AG04450 (cell line): ENCODE measurements at regions not wholly inside any gene's neighbourhood (a gene's known extent, or its start where the extent isn't known, plus 50 kb on each side); places are given as distances from the start of the nearest gene placed in this dataset.

Experiments used
- CTCF ChIA-PET: fragments of 300-600, 350-600 bp; formaldehyde crosslinking; extraction: SDS; loops from one replicate; lab custom pipeline; 2022; ENCODE audit warnings: antibody characterized with exemption, inconsistent platforms; lab: Charles Lee
- POLR2A ChIA-PET: fragments of 350-600 bp; formaldehyde crosslinking; extraction: SDS; loops from one replicate; lab custom pipeline; 2021; ENCODE audit warnings: antibody characterized with exemption, inconsistent platforms; lab: Yijun Ruan, JAX
- DNase-seq: peaks from one replicate; pipeline ENCODE4 v3.0.0-alpha.2; 2011; ENCODE audit warnings: low read depth, low spot score
- H3K27ac ChIP-seq: one replicate; pipeline ENCODE4 v1.5.1; 2012; ENCODE audit warnings: low read depth, low read length, control low read depth
- H3K27me3 ChIP-seq: one replicate; pipeline ENCODE4 v1.6.0; 2012; ENCODE audit warnings: low read length; ENCODE audit not compliant: control insufficient read depth, insufficient read depth
- H3K4me3 ChIP-seq: 2 replicates; pipeline ENCODE4 v1.5.1; 2011; ENCODE audit warnings: mild to moderate bottlenecking, low read depth, low read length, control low read depth
- H3K9me3 ChIP-seq: 2 replicates; pipeline ENCODE4 v1.5.1; 2012; ENCODE audit warnings: low read length; ENCODE audit not compliant: control insufficient read depth, insufficient read depth
- CTCF ChIP-seq: IDR thresholded peaks from 2 replicates; pipeline ENCODE4 v1.5.1; 2011; ENCODE audit warnings: low read depth, low read length, control low read depth, inconsistent platforms

GRCh38 chr10:4359003-4359402, 467.0 kb upstream of the AKR1E2 start:
- DNase-seq: no peak
- no peak overlapping the region for H3K27ac ChIP-seq
- TF ChIP-seq CTCF: no peak
- H3K9me3 ChIP-seq: no peaks in the 10 kb centered on the region
- no peaks in the 10 kb centered on the region for H3K27me3 ChIP-seq
- CTCF ChIA-PET: interaction anchor here (0.7 kb wide), 1 partner anchor 40 kb away, joined by 3 read pairs; no protein-coding TSS in a partner anchor
- POLR2A ChIA-PET: interaction anchor here (1.5 kb wide), 1 partner anchor 574 kb away, joined by 5 read pairs; the partner anchor contains the start of gene KLF6
- H3K4me3 ChIP-seq: no peak overlapping the region

DNA sequence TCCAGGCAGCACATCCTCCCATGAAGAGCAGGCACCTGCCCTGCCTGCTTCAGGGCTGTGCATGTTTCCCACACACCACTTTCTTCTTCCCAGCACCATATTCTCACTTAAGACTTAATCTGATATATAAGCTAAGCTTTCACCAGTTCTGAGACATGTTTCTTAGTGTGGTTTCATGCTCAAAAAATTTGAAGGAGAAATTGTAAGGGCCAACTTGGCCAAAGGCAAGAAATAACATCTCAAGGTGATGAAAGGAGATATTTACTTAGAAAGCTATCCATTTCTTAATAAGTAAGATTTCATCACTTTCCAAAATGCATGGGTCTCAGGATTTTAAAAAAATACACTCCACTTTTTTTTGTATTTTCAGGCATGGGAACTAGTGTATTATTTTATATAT, 468.1 kb upstream of the AKR1E2 start:
- Histone ChIP-seq H3K27me3 (no peaks in the 10 kb centered on the region), H3K9me3 (no peaks in the 10 kb centered on the region), H3K4me3 (no peak overlapping the region), H3K27ac (no peak overlapping the region)
- ChIA-PET CTCF (interaction anchor here (0.6 kb wide), 3 partner anchors 13 to 237 kb away, joined by 3 to 7 read pairs (median 7); no protein-coding TSS in a partner anchor), POLR2A (interaction anchor here (1.5 kb wide), 1 partner anchor 573 kb away, joined by 5 read pairs; the partner anchor contains the start of gene KLF6)
- DNase-seq: no peak
- TF ChIP-seq CTCF: no peak

GRCh38 chr10:4355350-4355749, 470.7 kb upstream of the AKR1E2 start:
- no peak for DNase-seq
- no peaks in the 10 kb centered on the region for H3K9me3 ChIP-seq
- CTCF ChIA-PET: interaction anchor here (0.6 to 1.2 kb wide), 2 partner anchors 11 kb away, joined by 3 read pairs; no protein-coding TSS in a partner anchor
- no peak overlapping the region for H3K27ac ChIP-seq
- H3K27me3 ChIP-seq: no peaks in the 10 kb centered on the region
- TF ChIP-seq CTCF: no peak
- POLR2A ChIA-PET: no interaction called here
- no peak overlapping the region for H3K4me3 ChIP-seq

DNA sequence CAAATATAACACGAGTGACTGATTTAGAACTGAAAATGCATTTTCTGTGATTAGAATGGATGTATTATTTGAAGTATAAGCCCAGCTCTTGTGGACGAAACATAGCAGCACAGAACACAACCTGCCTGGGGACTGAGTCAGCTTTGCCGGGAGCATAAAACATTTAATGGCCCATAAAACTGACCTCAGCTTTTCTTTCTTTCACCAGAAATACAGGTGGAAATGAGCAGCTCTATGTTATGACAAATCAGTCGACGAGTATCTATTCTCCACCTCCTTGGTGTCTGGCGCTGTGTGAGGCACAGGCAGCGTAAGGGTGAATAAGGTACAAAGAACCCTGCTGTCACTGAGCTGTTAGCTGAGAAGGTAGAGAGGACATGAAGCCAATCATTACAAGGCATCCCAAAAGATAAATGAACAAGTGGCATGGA, 471.6 kb upstream of the AKR1E2 start:
- Histone ChIP-seq H3K27ac (no peak overlapping the region), H3K4me3 (no peak overlapping the region), H3K27me3 (no peaks in the 10 kb centered on the region), H3K9me3 (no peaks in the 10 kb centered on the region)
- no peak for DNase-seq
- TF ChIP-seq CTCF: no peak
- POLR2A ChIA-PET: interaction anchor here (0.7 kb wide), 1 partner anchor 10 kb away, joined by 4 read pairs; no protein-coding TSS in a partner anchor
- CTCF ChIA-PET: interaction anchor here (1.2 kb wide), 1 partner anchor 10 kb away, joined by 3 read pairs; no protein-coding TSS in a partner anchor

DNA sequence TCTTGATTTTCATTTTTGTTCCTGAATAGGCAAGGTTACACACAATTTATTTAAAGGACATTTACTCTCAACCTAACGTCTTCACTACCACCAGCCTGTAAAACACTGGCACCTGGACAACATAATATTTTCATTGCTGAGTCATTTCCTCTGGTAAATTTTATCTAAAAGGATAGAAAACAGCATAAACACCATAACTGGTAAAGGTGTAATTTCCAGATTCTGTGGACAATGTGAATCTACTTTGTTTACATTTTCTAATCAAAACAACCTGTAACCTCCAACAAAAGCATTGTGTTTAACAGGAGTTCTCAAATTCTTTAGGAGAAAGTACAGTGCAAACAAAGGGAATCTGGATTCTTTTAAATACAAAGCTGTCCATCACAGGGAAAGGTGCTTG, 472.0 kb upstream of the AKR1E2 start:
- Histone ChIP-seq H3K27ac (no peak overlapping the region), H3K4me3 (no peak overlapping the region), H3K27me3 (no peaks in the 10 kb centered on the region), H3K9me3 (no peaks in the 10 kb centered on the region)
- ChIA-PET POLR2A (interaction anchor here (0.7 kb wide), 1 partner anchor 10 kb away, joined by 4 read pairs; no protein-coding TSS in a partner anchor), CTCF (interaction anchor here (1.2 kb wide), 1 partner anchor 10 kb away, joined by 3 read pairs; no protein-coding TSS in a partner anchor)
- no peak for TF ChIP-seq CTCF
- DNase-seq: no peak
